ENCODE measurements at regions not wholly inside any gene's neighbourhood (a gene's known extent, or its start where the extent isn't known, plus 50 kb on each side); places are given as distances from the start of the nearest gene placed in this dataset.

GRCh38 chr3:72120806-72121778, 336.1 kb upstream of the PROK2 start:
- no peak for DNase-seq (ENCODE audit: extremely low spot score in 2 of 2)

GRCh38 chr3:72120039-72120438, 335.1 kb upstream of the PROK2 start:
- intact Hi-C loops (cut with DNase I), result no loop called here
- TF ChIP-seq POLR2AphosphoS5 (IDR thresholded peaks at IDR 0.05; ENCODE audit: insufficient read depth in 1 of 2, low read depth in 1 of 2), result no peak
- TF ChIP-seq CTCF (IDR thresholded peaks at IDR 0.05), result no peak
- no peak for TF ChIP-seq POLR2A (IDR thresholded peaks at IDR 0.05)

More at GRCh38 chr3:72120806-72121778, 336.1 kb upstream of the PROK2 start:
- no peaks in the 10 kb centered on the region for H3K36me3 ChIP-seq
- H3K27ac ChIP-seq, result no peak overlapping the region
- H3K4me3 ChIP-seq, result no peak overlapping the region
- H3K9me3 ChIP-seq, result no peaks in the 10 kb centered on the region
- H3K4me1 ChIP-seq, result peaks cover 7% of the 10 kb centered on the region
- intact Hi-C loops (cut with DNase I), result no loop called here
- TF ChIP-seq CTCF (IDR thresholded peaks at IDR 0.05), result no peak
- no peak for TF ChIP-seq POLR2AphosphoS5 (IDR thresholded peaks at IDR 0.05; ENCODE audit: insufficient read depth in 1 of 2, low read depth in 1 of 2)
- no peak for TF ChIP-seq POLR2A (IDR thresholded peaks at IDR 0.05)
- H3K27me3 ChIP-seq, result no peaks in the 10 kb centered on the region

GRCh38 chr3:72118628-72119027, 333.7 kb upstream of the PROK2 start:
- Histone ChIP-seq H3K4me3 (no peak overlapping the region), H3K9me3 (no peaks in the 10 kb centered on the region), H3K27me3 (no peaks in the 10 kb centered on the region), H3K4me1 (peaks cover 4% of the 10 kb centered on the region), H3K36me3 (no peaks in the 10 kb centered on the region), H3K27ac (no peak overlapping the region)
- no peak for DNase-seq (ENCODE audit: extremely low spot score in 2 of 2)
- intact Hi-C loops (cut with DNase I), result no loop called here
- TF ChIP-seq POLR2AphosphoS5 (IDR thresholded peaks at IDR 0.05; ENCODE audit: insufficient read depth in 1 of 2, low read depth in 1 of 2), result no peak
- no peak for TF ChIP-seq CTCF (IDR thresholded peaks at IDR 0.05)
- no peak for TF ChIP-seq POLR2A (IDR thresholded peaks at IDR 0.05)

More at GRCh38 chr3:72120039-72120438, 335.1 kb upstream of the PROK2 start:
- DNase-seq (ENCODE audit: extremely low spot score in 2 of 2), result no peak
- no peaks in the 10 kb centered on the region for H3K27me3 ChIP-seq
- no peak overlapping the region for H3K4me3 ChIP-seq
- peaks cover 7% of the 10 kb centered on the region for H3K4me1 ChIP-seq
- H3K9me3 ChIP-seq, result no peaks in the 10 kb centered on the region
- H3K36me3 ChIP-seq, result no peaks in the 10 kb centered on the region
- no peak overlapping the region for H3K27ac ChIP-seq

- TF ChIP-seq CTCF (IDR thresholded peaks at IDR 0.05) (no peak), POLR2A (IDR thresholded peaks at IDR 0.05) (no peak), POLR2AphosphoS5 (IDR thresholded peaks at IDR 0.05; ENCODE audit: insufficient read depth in 1 of 2, low read depth in 1 of 2) (no peak)
- DNase-seq (ENCODE audit: extremely low spot score in 2 of 2), result no peak
- intact Hi-C loops (cut with DNase I), result no loop called here
- H3K4me3 ChIP-seq, result no peak overlapping the region
- H3K4me1 ChIP-seq, result no peaks in the 10 kb centered on the region
- H3K27me3 ChIP-seq, result no peaks in the 10 kb centered on the region
- H3K36me3 ChIP-seq, result no peaks in the 10 kb centered on the region
- H3K27ac ChIP-seq, result no peak overlapping the region
- H3K9me3 ChIP-seq, result no peaks in the 10 kb centered on the region
Observed at GRCh38 chr3:72116226-72116625, 331.3 kb upstream of the PROK2 start.

GRCh38 chr3:72115307-72115706, 330.4 kb upstream of the PROK2 start:
- no peaks in the 10 kb centered on the region for H3K4me1 ChIP-seq
- intact Hi-C loops (cut with DNase I), result no loop called here
- H3K27me3 ChIP-seq, result no peaks in the 10 kb centered on the region
- no peak overlapping the region for H3K4me3 ChIP-seq
- H3K36me3 ChIP-seq, result no peaks in the 10 kb centered on the region
- no peak for DNase-seq (ENCODE audit: extremely low spot score in 2 of 2)
- H3K9me3 ChIP-seq, result no peaks in the 10 kb centered on the region
- no peak overlapping the region for H3K27ac ChIP-seq
- TF ChIP-seq CTCF (IDR thresholded peaks at IDR 0.05), result no peak
- TF ChIP-seq POLR2AphosphoS5 (IDR thresholded peaks at IDR 0.05; ENCODE audit: insufficient read depth in 1 of 2, low read depth in 1 of 2), result no peak
- TF ChIP-seq POLR2A (IDR thresholded peaks at IDR 0.05), result no peak

Data from vagina (tissue), 2 donors.